Large intestine (tissue), 3 donors: ENCODE measurements at regions not wholly inside any gene's neighbourhood (a gene's known extent, or its start where the extent isn't known, plus 50 kb on each side); places are given as distances from the start of the nearest gene placed in this dataset.

Experiments
- DNase-seq, 2 donors: peaks; one replicate each; pipeline versions ENCODE4 v3.0.0 to v3.0.0-alpha.2; 2013
- H3K27ac ChIP-seq: one replicate; pipeline ENCODE4 v1.5.1; 2013; ENCODE audit warnings: low read length
- H3K27me3 ChIP-seq: 2 replicates; pipeline ENCODE4 v1.6.1; 2013; ENCODE audit warnings: low read length; ENCODE audit not compliant: control insufficient read depth, insufficient read depth
- H3K36me3 ChIP-seq: 2 replicates; pipeline ENCODE4 v1.6.1; 2013; ENCODE audit warnings: low read length; ENCODE audit not compliant: control insufficient read depth, insufficient read depth
- H3K4me1 ChIP-seq: one replicate; pipeline ENCODE4 v1.6.1; 2013; ENCODE audit warnings: low read length; ENCODE audit not compliant: control insufficient read depth, insufficient read depth
- H3K4me3 ChIP-seq: one replicate; pipeline ENCODE4 v1.5.1; 2013; ENCODE audit warnings: low read length
- H3K9me3 ChIP-seq: one replicate; pipeline ENCODE4 v1.6.1; 2013; ENCODE audit warnings: mild to moderate bottlenecking, low read depth, low read length, moderate library complexity; ENCODE audit not compliant: control insufficient read depth
- WGBS: methylation state at CpG from one replicate; pipeline ENCODE4 v1.1.5; 2013; ENCODE audit warnings: low lambda C conversion rate; ENCODE audit not compliant: insufficient coverage; 5-methylcytosine and 5-hydroxymethylcytosine counted together

- DNase-seq, result no peak
- Histone ChIP-seq H3K27ac (no peak overlapping the region), H3K4me1 (no peaks in the 10 kb centered on the region), H3K27me3 (no peaks in the 10 kb centered on the region), H3K9me3 (no peaks in the 10 kb centered on the region), H3K4me3 (no peak overlapping the region), H3K36me3 (no peaks in the 10 kb centered on the region)
- no CpG with 5 or more reads among the region's 1 CpG for WGBS
Measured at GRCh38 chr5:109959652-109960051, 269.9 kb downstream of the MAN2A1 start.

GRCh38 chr5:109961751-109962150 is 272.0 kb downstream of the MAN2A1 start:
- no CpG with 5 or more reads among the region's 1 CpG for WGBS
- Histone ChIP-seq H3K4me1 (no peaks in the 10 kb centered on the region), H3K27me3 (no peaks in the 10 kb centered on the region), H3K27ac (no peak overlapping the region), H3K36me3 (no peaks in the 10 kb centered on the region), H3K9me3 (no peaks in the 10 kb centered on the region), H3K4me3 (no peak overlapping the region)
- no peak for DNase-seq

- no peak overlapping the region for H3K4me3 ChIP-seq
- WGBS, result no CpG with 5 or more reads among the region's 1 CpG
- H3K27me3 ChIP-seq, result no peaks in the 10 kb centered on the region
- H3K4me1 ChIP-seq, result no peaks in the 10 kb centered on the region
- H3K9me3 ChIP-seq, result no peaks in the 10 kb centered on the region
- no peaks in the 10 kb centered on the region for H3K36me3 ChIP-seq
- H3K27ac ChIP-seq, result no peak overlapping the region
- DNase-seq, result no peak
Measured at GRCh38 chr5:109962882-109963603, 273.3 kb downstream of the MAN2A1 start.

- no peak overlapping the region for H3K27ac ChIP-seq
- H3K27me3 ChIP-seq, result no peaks in the 10 kb centered on the region
- no peak overlapping the region for H3K4me3 ChIP-seq
- no peaks in the 10 kb centered on the region for H3K4me1 ChIP-seq
- no peaks in the 10 kb centered on the region for H3K9me3 ChIP-seq
- no peak for DNase-seq
- H3K36me3 ChIP-seq, result no peaks in the 10 kb centered on the region
- 83% methylated on average over 1 of the region's 3 CpGs for whole genome bisulfite sequencing
Measured at GRCh38 chr5:109964136-109964535, 274.4 kb downstream of the MAN2A1 start.

- no peaks in the 10 kb centered on the region for H3K36me3 ChIP-seq
- H3K27me3 ChIP-seq, result no peaks in the 10 kb centered on the region
- no peak overlapping the region for H3K4me3 ChIP-seq
- no peaks in the 10 kb centered on the region for H3K4me1 ChIP-seq
- 88% methylated on average over 1 of the region's 3 CpGs for WGBS
- no peak overlapping the region for H3K27ac ChIP-seq
- DNase-seq, result no peak
- no peaks in the 10 kb centered on the region for H3K9me3 ChIP-seq
Measured at GRCh38 chr5:109965634-109966033, 275.9 kb downstream of the MAN2A1 start.

GRCh38 chr5:109971968-109972367 is 282.2 kb downstream of the MAN2A1 start:
- 100% methylated on average over 1 of the region's 1 CpG for WGBS
- no peaks in the 10 kb centered on the region for H3K36me3 ChIP-seq

GRCh38 chr5:109981979-109982378 is 292.3 kb downstream of the MAN2A1 start:
- H3K4me3 ChIP-seq, result no peak overlapping the region
- H3K36me3 ChIP-seq, result no peaks in the 10 kb centered on the region
- DNase-seq, result no peak
- H3K27me3 ChIP-seq, result no peaks in the 10 kb centered on the region
- peaks cover 4% of the 10 kb centered on the region for H3K4me1 ChIP-seq
- no peak overlapping the region for H3K27ac ChIP-seq
- H3K9me3 ChIP-seq, result peaks cover 4% of the 10 kb centered on the region

More at GRCh38 chr5:109971968-109972367, 282.2 kb downstream of the MAN2A1 start:
- Histone ChIP-seq H3K9me3 (no peaks in the 10 kb centered on the region), H3K27me3 (no peaks in the 10 kb centered on the region), H3K4me1 (no peaks in the 10 kb centered on the region), H3K4me3 (no peak overlapping the region), H3K27ac (no peak overlapping the region)
- DNase-seq, result no peak

- Histone ChIP-seq H3K27me3 (no peaks in the 10 kb centered on the region), H3K27ac (peak overlapping the region; percentile 25), H3K9me3 (peaks cover 4% of the 10 kb centered on the region), H3K4me3 (no peak overlapping the region), H3K4me1 (peaks cover 4% of the 10 kb centered on the region), H3K36me3 (no peaks in the 10 kb centered on the region)
- WGBS, result no CpG with 5 or more reads among the region's 3 CpGs
- peak; percentile 27 to 73 for DNase-seq
Measured at GRCh38 chr5:109982966-109983534, 293.3 kb downstream of the MAN2A1 start.

GRCh38 chr5:109986726-109987125 is 297.0 kb downstream of the MAN2A1 start:
- H3K27ac ChIP-seq, result no peak overlapping the region
- peaks cover 4% of the 10 kb centered on the region for H3K9me3 ChIP-seq
- no peak overlapping the region for H3K4me3 ChIP-seq
- DNase-seq, result no peak
- no peaks in the 10 kb centered on the region for H3K27me3 ChIP-seq
- WGBS, result no CpG with 5 or more reads among the region's 2 CpGs
- H3K36me3 ChIP-seq, result no peaks in the 10 kb centered on the region
- peaks cover 22% of the 10 kb centered on the region for H3K4me1 ChIP-seq

GRCh38 chr5:109987355-109987754 is 297.6 kb downstream of the MAN2A1 start:
- no peaks in the 10 kb centered on the region for H3K27me3 ChIP-seq
- H3K4me3 ChIP-seq, result no peak overlapping the region
- peaks cover 24% of the 10 kb centered on the region for H3K4me1 ChIP-seq
- WGBS, result 0% methylated on average over 1 of the region's 1 CpG
- H3K36me3 ChIP-seq, result no peaks in the 10 kb centered on the region
- peaks cover 4% of the 10 kb centered on the region for H3K9me3 ChIP-seq
- H3K27ac ChIP-seq, result no peak overlapping the region
- DNase-seq, result no peak

GRCh38 chr5:109987970-109988369 is 298.2 kb downstream of the MAN2A1 start:
- no peaks in the 10 kb centered on the region for H3K27me3 ChIP-seq
- peaks cover 4% of the 10 kb centered on the region for H3K9me3 ChIP-seq
- peaks cover 24% of the 10 kb centered on the region for H3K4me1 ChIP-seq
- no peak for DNase-seq
- H3K27ac ChIP-seq, result no peak overlapping the region
- no peaks in the 10 kb centered on the region for H3K36me3 ChIP-seq
- H3K4me3 ChIP-seq, result no peak overlapping the region
- WGBS, result no CpG with 5 or more reads among the region's 2 CpGs
